H7 (cell line): ENCODE measurements at regions not wholly inside any gene's neighbourhood (a gene's known extent, or its start where the extent isn't known, plus 50 kb on each side); places are given as distances from the start of the nearest gene placed in this dataset.
A peak's percentile ranks its signal among the peaks of the same experiment; 100 is the strongest.
"Not testable (repeated sequence)": the region's sequence is repeated elsewhere in the genome, so short reads cannot be mapped to it uniquely, and the experiment has no call there.

Source experiments
- DNase-seq: peaks from one replicate; pipeline ENCODE4 v3.0.0; 2012
- H3K27me3 ChIP-seq: 2 replicates; pipeline ENCODE4 v1.6.0; 2011; ENCODE audit warnings: mild to moderate bottlenecking, low read length; ENCODE audit not compliant: control insufficient read depth, insufficient read depth
- H3K36me3 ChIP-seq: replicated peaks from 2 replicates; pipeline ENCODE4 v1.5.1; 2011; ENCODE audit warnings: low read length; ENCODE audit not compliant: control insufficient read depth, insufficient read depth
- H3K4me3 ChIP-seq: 2 replicates; pipeline ENCODE4 v1.5.1; 2011; ENCODE audit warnings: low read depth, mild to moderate bottlenecking, control low read depth, low read length, moderate library complexity; ENCODE audit not compliant: insufficient read depth

- Histone ChIP-seq H3K27me3 (no peaks in the 10 kb centered on the region), H3K4me3 (no peak overlapping the region)
- DNase-seq, result no peak
These were observed 181.9 kb downstream of the MREG start for GRCh38 chr2:215831296-215831913.

DNA sequence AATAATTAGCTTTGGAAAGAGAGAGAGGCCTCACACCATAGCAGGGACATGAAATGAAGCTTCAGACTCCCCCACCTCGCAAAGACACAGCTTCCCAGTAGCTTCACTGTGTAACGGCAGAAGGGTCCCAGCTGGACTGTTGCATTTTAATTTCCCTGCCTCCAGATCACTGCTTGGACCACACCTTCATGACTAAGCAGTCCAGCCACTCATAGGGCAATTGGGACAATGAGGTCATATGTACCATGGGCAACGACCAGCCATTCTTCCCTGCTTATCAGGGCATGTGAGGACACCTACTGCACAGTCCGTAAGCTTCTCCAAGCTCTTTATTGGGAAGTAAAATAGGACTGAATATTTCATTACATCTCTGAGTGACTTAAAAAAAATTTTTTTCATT is 183.0 kb downstream of the MREG start:
- no peak for DNase-seq

More at GRCh38 chr2:215831296-215831913, 181.9 kb downstream of the MREG start:
- no peaks in the 10 kb centered on the region for H3K36me3 ChIP-seq

DNA sequence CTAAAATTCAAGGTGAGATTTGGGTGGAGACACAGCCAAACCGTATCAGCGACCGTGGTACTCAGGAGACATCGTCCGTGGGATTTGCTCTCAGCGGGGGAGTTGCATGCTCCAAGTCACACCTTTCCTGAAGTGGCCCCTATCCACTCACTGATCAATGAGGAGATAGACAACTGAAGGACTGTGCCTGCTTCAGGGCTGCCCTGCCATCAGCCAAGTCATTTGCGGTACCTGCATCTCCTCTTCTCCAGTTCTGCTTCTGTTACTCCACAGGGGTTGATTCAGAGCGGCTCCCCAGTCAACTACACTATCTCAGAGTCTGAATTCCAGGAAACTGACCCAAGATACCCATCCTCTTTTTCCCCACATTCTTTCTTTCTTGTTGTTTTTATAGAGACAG is 184.1 kb downstream of the MREG start:
- Histone ChIP-seq H3K36me3 (no peaks in the 10 kb centered on the region), H3K27me3 (no peaks in the 10 kb centered on the region), H3K4me3 (no peak overlapping the region)
- no peak for DNase-seq

More for the DNA sequence above, 183.0 kb downstream of the MREG start:
- Histone ChIP-seq H3K27me3 (no peaks in the 10 kb centered on the region), H3K36me3 (no peaks in the 10 kb centered on the region), H3K4me3 (no peak overlapping the region)

DNA sequence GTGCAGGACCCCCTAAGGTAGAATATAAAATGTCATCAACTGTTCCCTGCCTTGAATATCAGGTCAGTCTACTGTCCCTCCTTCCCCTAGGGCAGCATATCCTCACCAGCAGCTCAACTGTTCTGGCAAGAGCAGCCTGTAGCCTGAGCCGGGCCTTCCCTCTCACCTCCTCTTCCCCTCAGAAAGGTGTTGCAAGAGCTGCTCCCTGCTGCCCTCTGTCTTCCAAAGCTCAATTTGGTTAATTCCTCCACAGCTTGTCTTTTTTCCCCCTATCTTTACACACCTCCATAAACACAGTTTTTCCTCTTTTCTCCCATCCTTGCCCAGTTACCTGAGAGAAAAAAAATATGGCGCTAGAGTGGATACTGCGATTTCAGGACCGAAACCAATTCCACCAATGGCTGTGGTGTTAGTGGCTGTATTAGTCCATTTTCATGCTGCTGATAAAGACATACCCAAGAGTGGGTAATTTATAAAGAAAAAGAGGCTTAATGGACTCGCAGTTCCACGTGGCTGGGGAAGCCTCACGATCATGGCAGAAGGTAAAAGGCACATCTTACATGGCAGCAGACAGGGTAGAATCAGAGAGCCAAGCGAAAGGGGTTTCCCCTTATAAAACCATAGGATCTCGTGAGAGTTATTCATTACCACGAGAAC is 184.7 kb downstream of the MREG start:
- no peaks in the 10 kb centered on the region for H3K36me3 ChIP-seq
- peak; percentile 63 for DNase-seq
- no peak overlapping the region for H3K4me3 ChIP-seq
- no peaks in the 10 kb centered on the region for H3K27me3 ChIP-seq

- Histone ChIP-seq H3K4me3 (no peak overlapping the region), H3K36me3 (no peaks in the 10 kb centered on the region), H3K27me3 (no peaks in the 10 kb centered on the region)
- DNase-seq, result no peak
These were observed 186.4 kb downstream of the MREG start for GRCh38 chr2:215826838-215827441.

- Histone ChIP-seq H3K4me3 (no peak overlapping the region), H3K27me3 (no peaks in the 10 kb centered on the region), H3K36me3 (no peaks in the 10 kb centered on the region)
- no peak for DNase-seq
These were observed 187.0 kb downstream of the MREG start for GRCh38 chr2:215826376-215826775.

GRCh38 chr2:215825707-215826106 is 187.6 kb downstream of the MREG start:
- Histone ChIP-seq H3K36me3 (no peaks in the 10 kb centered on the region), H3K4me3 (no peak overlapping the region), H3K27me3 (no peaks in the 10 kb centered on the region)
- no peak for DNase-seq

GRCh38 chr2:215821298-215821697 is 192.1 kb downstream of the MREG start:
- DNase-seq, H3K27me3 ChIP-seq, H3K4me3 ChIP-seq, H3K36me3 ChIP-seq: not testable (repeated sequence)

GRCh38 chr2:215819713-215820112 is 193.6 kb downstream of the MREG start:
- not testable (repeated sequence) for H3K27me3 ChIP-seq, DNase-seq, H3K4me3 ChIP-seq, H3K36me3 ChIP-seq

DNA sequence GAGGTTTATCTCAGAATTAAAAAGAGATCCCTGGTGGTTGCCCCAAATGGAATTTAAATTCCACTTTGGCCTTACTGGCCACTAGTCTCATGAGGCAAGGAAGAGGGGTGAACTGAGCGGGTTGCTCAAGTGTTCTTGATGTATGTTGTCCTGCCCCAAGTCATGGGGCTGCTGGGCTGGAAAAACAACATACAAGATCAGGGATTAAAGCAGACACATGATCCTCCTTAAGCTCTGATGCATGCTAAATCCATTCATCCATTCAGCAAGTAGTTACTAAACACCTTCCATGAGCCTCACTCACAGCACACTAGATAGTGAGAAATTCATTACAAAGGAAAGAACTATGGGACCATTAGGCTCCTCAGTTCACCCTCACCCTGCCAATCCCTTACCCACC is 196.3 kb downstream of the MREG start:
- Histone ChIP-seq H3K27me3 (no peaks in the 10 kb centered on the region), H3K4me3 (no peak overlapping the region), H3K36me3 (no peaks in the 10 kb centered on the region)
- no peak for DNase-seq

GRCh38 chr2:215816424-215816823 is 196.9 kb downstream of the MREG start:
- Histone ChIP-seq H3K27me3 (no peaks in the 10 kb centered on the region), H3K36me3 (no peaks in the 10 kb centered on the region), H3K4me3 (no peak overlapping the region)
- no peak for DNase-seq

- H3K27me3 ChIP-seq, result no peaks in the 10 kb centered on the region
- H3K4me3 ChIP-seq, result no peak overlapping the region
- no peaks in the 10 kb centered on the region for H3K36me3 ChIP-seq
- no peak for DNase-seq
These were observed 197.4 kb downstream of the MREG start for GRCh38 chr2:215815960-215816359.

GRCh38 chr2:215812966-215813365 is 200.4 kb downstream of the MREG start:
- Histone ChIP-seq H3K36me3 (no peaks in the 10 kb centered on the region), H3K27me3 (no peaks in the 10 kb centered on the region), H3K4me3 (no peak overlapping the region)
- DNase-seq, result no peak

DNA sequence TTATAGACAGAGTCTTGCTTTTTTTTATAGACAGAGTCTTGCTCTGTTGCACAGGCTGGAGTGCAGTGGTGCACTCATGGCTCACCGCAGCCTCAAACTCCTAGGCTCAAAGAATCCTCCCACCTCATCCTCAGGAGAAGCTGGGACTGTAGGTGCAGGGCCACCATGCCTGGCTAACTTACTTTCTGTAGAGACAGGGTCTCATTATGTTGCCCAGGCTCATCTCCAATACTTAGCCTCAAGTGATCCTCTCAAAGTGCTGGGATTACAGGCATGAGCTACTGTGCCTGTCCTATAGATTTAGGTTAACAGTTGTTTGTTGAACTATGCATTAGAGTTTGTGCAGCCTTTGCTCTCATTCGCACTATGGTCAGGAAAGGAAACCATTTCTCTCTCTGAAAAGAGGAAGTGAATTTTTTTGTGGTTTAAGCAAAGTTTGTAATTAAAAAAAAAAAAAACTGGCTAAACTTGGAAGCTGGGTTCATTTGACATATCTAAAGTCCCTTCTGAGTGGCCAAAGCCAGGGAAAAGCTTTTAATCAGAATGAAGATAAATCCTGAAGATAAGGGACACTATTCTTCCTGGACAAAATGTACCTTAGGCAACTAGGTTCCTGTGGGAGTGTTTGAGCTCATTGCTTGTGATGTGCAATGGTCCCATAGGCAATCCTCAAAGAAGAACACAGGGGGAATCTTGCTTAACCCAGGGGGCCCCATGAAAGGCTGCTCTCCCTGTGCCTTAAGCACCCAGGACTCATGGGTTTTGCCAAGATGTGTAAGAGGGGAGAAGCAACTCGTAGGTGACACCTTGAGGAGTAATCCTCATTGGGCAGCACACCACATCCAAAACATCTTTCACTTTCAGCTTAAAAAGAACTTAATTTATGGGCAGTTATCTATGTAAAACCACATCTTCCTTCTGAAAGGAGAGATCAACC is 201.7 kb downstream of the MREG start:
- no peak overlapping the region for H3K4me3 ChIP-seq
- no peaks in the 10 kb centered on the region for H3K27me3 ChIP-seq
- DNase-seq, result no peak
- H3K36me3 ChIP-seq, result no peaks in the 10 kb centered on the region
